Mammary epithelial cell (primary cell): ENCODE measurements at regions not wholly inside any gene's neighbourhood (a gene's known extent, or its start where the extent isn't known, plus 50 kb on each side); places are given as distances from the start of the nearest gene placed in this dataset.

Experiments
- EZH2 ChIP-seq: IDR thresholded peaks from 2 replicates; pipeline ENCODE4 v1.6.1; 2012; ENCODE audit warnings: low read length, inconsistent platforms, borderline replicate concordance
- TF ChIP-seq, protein P1 (sequence below), 2 donors: IDR thresholded peaks in 1 of 2; conservative IDR thresholded peaks in 1 of 2; 2 replicates each; pipeline ENCODE4 v1.5.1; 2011 to 2012; ENCODE audit warnings: inconsistent platforms in 2 of 2, low read length in 2 of 2, mild to moderate bottlenecking in 2 of 2, control low read depth in 1 of 2, low read depth in 1 of 2; ENCODE audit not compliant: insufficient read depth in 1 of 2; ENCODE audit errors: extremely low read depth in 1 of 2

DNA sequence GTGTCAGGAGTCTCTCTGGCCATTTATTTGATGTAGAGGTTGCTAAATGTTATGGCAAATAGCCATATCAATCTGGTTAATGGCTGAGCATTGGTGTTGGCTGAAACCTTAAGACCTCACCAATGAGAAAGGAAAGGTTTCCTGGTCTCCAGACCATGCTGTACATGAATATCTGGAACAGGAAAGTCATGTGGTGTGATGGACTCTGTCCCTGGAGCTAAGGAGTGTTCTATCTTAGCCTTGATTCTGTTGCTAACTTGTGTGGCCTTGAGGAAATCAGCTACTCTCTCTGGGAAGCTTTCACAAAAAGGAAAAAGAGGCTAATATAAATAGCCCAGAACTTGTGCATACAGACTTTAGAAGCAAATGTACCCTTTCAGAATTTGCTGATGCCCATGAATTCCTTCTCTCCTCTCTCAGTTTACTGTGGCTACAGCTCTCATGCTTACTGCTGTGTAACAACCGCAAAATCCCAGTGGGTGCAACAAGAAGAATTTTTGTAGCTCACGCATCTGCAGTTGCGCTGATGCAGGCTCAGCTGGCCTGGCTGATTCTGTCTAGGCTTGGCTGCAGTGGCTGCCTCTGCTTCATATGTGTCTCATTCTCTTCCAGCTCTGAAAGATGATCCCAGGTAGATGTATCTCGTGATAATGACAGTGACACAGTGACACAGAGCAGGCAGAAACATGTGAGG is 287.5 kb downstream of the NPIPA8 start:
- TF ChIP-seq, protein P1, sequence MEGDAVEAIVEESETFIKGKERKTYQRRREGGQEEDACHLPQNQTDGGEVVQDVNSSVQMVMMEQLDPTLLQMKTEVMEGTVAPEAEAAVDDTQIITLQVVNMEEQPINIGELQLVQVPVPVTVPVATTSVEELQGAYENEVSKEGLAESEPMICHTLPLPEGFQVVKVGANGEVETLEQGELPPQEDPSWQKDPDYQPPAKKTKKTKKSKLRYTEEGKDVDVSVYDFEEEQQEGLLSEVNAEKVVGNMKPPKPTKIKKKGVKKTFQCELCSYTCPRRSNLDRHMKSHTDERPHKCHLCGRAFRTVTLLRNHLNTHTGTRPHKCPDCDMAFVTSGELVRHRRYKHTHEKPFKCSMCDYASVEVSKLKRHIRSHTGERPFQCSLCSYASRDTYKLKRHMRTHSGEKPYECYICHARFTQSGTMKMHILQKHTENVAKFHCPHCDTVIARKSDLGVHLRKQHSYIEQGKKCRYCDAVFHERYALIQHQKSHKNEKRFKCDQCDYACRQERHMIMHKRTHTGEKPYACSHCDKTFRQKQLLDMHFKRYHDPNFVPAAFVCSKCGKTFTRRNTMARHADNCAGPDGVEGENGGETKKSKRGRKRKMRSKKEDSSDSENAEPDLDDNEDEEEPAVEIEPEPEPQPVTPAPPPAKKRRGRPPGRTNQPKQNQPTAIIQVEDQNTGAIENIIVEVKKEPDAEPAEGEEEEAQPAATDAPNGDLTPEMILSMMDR (conservative IDR thresholded peaks at IDR 0.05 in 1 of 2, IDR thresholded peaks at IDR 0.05 in 1 of 2; ENCODE audit: extremely low read depth in 1 of 2, insufficient read depth in 1 of 2, low read depth in 1 of 2, low read length in 2 of 2): no peak
- TF ChIP-seq EZH2: no peak
